ENCODE measurements at regions not wholly inside any gene's neighbourhood (a gene's known extent, or its start where the extent isn't known, plus 50 kb on each side); places are given as distances from the start of the nearest gene placed in this dataset.
"Not testable (repeated sequence)": the region's sequence is repeated elsewhere in the genome, so short reads cannot be mapped to it uniquely, and the experiment has no call there.

DNA sequence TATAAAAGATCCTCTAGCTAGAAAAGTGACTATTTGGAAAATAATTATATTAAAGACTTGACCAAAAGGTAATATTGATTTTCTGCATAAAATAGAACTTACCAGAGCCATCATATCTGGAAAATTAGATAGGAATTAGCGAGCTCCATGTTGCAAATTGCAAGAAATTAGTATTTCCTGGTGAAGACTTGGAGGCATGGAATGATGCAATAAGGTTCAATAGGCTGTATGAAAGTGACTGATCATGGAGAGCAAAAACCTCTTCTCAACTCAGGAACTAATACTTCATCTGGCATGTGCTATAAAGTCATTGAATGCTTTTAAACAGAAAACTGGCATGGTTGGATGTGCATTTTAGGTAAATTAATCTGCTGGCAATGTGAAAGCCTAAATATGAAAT lies 66.3 kb upstream of the UFM1 start:
- DNase-seq = no peak

DNA sequence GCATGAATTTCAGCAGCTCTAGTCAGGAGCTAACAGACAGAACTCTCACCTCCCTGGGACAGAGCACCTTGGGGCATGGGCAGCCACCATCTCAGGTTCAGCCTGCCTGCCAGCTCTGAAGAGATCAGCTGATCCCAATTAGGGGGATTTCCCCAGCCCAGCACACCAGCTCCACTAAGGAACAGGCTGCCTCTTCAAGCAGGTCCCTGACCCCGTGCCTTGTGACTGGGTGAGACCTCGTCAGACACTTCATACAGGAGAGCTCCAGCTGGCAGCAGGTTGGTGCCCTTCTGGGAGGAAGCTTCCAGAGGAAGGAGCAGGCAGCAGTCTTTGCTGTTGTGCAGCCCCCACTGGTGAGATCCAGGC lies 84.5 kb upstream of the UFM1 start:
- DNase-seq = no peak

DNA sequence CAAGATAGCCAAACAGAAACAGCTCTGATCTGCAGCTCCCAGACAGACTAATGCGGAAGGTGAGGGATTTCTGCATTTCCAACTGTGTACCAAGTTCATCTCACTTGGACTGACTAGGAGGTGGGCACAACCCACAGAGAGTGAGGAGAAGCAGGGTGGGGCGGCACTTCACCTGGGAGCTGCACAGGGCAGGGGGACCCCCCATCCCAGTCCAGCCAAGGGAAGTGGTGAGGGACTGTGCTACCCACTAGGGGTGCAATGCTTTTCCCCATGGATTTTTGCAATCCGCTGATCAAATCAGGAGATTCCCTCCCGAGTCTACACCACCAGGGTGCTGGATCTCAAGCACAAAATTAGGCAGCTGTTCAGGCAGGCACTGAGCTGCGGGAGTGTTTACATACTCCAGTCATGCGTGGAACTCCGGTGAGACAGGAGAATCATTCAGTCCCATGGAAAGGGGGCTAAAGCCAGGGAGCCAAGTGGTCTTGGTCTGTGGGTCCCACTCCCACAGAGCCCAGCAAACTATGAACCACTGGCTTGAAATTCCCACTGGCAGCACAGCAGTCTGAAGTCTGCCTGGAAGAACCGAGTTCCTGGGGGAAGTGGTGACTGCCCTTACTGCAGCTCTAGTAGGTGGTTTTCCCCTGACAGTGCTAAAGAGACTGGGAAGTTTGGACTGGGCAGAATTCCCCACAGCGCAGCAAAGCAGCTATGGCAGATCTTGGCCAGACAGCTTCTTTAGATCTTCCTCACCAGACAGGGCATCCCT lies 85.1 kb upstream of the UFM1 start:
- DNase-seq = no peak

DNA sequence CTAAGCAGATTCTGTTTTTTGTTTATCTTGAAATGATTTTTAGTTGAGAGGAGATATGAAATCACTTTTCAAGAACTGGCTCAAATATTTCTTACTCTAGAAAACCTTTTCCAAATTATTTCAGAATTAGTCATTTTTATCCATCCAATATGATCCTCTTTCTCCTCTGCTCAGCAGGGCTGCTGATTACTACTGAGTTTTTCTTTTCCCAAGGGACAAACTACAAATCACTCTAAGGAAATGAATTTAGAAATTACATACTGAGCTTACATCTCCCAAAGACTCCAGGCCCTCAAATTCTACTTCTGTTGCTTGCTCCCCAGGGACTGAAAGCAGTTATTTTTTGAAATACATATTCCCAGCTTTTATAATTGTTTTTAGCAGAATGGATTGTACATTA lies 87.4 kb upstream of the UFM1 start:
- DNase-seq = no peak

DNA sequence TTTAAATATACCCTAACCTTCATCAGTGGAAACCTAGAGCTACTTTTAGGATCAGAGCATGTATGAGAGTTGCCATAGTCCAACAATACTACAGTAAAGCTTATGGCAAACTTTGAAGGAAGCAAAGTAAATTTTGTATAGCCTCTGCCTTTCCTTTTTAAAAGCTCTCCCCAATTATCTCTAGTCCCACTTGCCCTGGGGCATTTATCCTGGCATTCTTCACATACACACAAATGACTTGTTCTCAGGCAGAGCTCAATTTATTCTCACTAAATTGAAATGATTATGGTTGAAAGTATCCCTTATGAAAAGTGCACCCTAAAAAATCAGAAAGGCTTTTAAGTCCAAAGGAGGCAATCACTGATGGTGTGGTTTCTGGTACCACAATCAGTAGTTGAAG lies 94.1 kb upstream of the UFM1 start:
- no peak for DNase-seq

DNA sequence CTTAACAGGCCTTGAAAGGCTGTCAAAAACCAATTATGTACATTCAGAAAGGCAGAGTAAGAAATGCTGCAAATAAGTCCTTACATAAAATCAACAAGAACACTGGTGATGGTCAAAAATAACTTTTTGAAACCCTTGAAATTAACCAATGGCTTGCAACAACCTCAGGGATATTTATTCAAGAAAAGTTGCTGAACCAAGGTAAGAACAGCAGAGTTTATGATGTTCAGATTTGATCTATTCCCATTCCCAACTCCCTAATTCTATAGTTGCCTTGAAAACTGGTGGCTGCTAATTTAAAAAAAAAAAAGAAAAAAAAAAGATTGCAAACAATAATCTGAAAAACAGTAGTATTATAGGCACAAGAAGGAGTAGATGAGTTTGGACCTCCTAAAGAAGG lies 109.8 kb upstream of the UFM1 start:
- no peak for DNase-seq

DNA sequence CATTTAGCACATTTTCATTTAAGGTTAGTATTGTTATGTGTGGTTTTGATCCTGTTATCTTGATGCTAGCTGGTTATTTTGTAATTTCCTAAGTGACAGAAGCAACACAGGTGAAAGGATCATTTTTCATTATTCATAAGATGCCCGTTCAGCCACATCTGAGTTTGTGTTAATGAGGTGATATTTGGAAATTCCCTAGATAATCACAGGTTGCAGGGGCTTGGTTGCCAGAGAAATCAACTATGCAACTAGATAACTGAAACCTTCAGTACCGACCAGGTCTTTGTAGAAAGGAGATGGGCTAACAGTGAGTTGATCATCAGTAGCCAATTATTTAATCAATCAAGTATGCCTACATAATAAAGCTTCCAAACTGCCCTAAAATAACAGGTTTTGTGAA lies 121.3 kb upstream of the UFM1 start:
- DNase-seq = no peak

DNA sequence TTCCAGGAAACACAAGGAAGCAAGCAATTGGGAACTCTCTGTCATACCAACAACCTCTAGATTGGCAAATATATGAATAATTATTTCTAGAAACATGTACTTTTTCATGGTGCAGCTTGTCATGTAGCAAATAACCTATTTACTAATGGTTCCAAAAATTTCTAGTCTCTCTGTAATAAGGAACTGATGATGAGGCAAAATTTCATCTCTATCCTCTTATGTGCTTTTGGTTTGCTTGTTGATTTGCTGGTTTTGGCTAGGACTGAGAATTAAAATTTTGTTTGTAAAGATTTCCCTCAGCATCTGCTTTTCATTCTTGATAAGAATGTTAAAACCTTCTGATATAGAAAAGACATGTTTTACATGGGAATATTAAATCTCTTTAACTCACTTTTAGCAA lies 123.2 kb upstream of the UFM1 start:
- DNase-seq = no peak

DNA sequence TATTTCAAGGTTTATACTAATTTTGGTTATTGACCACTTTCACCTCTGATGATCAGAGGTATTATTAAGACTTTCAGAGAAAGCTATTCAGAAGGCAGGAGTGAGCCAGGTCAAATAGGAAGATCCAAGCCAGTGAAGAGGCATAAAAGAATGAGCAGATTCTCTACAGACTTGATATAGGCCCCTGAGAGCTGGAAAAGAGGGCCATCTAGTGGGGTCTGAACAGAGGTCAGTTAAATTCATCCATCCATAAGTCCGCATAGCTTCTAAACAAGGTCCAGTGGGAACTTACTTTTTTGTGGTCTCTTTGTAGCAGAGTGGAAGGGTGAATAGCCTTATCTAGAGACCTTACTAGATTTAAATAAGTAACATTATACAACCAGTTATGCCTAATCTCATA lies 126.6 kb upstream of the UFM1 start:
- peak; percentile 0 for DNase-seq

DNA sequence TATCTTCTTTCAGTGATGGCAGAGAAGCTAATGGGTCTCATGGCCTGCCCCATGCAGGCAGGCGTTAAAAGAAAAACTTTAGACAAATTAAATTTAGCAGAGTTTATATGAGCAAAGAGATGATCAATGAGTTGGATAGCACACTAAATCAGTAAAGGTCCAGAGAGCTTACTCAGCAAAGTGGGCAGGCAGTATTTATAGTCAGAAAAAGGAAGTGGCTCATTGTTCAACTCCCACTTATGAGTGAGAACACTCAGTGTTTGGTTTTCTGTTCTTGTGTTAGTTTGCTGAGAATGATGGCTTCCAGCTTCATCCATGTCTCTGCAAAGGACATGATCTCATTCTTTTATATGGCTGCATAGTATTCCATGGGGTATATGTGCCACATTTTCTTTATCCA lies 128.5 kb upstream of the UFM1 start:
- not testable (repeated sequence) for DNase-seq

DNA sequence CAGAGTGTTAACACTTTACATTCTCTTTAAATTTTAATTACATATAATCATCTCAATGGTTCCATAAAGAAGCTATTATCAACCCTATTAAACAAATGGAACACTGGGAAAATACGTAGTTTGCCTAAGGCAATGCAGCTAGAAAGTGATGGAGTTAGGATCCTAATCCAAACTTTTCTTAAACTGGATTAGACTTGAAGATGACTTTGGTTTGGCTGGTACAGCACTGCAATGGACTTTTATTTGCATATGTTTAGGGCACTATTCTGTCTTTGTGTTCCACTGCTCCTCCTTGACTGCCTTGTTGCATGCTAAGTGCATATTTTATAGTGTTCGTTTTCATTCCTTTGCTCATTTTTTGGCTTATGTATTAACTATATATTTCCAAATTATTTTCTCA lies 133.5 kb upstream of the UFM1 start:
- DNase-seq = no peak

DNA sequence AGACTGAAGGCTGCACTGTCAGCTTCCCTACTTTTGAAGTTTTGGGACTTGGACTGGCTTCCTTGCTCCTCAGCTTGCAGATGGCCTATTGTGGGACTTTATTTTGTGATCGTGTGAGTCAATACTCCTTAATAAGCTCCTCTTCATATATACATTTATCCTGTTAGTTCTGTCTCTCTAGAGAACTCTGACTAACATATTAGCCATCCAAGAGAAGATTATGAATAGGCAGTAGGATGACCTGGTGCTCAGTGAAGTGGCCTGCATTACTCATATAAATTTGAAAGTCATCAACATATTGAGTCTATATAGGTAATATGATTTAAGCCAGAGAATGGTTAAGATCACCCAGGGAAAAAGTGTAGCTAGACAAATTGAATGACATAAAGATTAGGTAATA lies 136.3 kb upstream of the UFM1 start:
- DNase-seq = no peak

DNA sequence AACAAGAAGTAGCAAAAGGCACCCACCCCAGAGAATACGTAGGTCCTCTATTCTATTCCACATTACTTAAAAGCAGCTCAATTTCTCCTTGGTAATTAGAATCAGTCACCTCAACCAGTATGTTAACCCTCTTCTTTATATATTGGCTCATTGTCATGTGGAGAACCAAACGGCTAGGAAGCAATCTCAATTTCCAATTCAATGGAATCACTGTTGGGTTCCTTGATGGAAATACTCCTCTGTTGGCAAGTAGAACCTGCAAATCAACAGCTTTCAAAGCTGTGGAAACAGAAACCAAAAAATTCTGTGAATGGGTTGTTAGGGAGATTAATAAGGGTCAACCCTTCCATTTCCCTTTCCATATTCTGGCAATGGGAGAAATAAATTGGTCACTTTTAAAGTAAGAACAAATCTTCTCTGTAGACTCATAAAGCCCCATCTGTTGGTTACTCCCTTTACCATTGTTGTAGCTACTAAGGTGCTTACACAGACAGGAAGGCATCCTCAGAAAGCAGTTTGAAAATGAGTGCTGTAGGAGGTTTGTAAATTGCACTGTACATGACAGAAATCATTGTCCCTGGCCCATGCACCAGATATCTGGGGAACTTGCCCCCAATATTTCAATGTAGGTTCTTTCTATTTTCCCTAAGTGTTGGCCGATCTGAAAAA lies 138.6 kb upstream of the UFM1 start:
- DNase-seq = no peak

DNA sequence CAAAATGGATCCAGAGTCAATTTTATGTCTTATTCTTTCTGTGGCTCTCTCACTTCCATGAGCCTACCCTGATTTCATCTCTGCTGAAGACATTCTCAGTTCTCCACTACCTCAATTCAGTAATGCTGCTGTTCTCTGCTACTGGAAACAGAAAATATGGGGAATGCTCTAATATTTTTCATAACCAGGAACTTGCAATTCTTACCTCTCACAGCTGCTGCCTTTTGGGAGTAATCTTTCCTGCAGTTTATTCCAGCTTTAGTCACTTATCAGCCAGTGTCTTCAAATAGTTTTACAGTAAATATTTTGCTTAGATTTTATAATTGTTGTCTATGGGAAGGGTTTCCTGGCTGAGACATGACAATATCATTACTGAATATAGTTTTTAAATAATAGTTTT lies 145.1 kb upstream of the UFM1 start:
- DNase-seq = no peak

DNA sequence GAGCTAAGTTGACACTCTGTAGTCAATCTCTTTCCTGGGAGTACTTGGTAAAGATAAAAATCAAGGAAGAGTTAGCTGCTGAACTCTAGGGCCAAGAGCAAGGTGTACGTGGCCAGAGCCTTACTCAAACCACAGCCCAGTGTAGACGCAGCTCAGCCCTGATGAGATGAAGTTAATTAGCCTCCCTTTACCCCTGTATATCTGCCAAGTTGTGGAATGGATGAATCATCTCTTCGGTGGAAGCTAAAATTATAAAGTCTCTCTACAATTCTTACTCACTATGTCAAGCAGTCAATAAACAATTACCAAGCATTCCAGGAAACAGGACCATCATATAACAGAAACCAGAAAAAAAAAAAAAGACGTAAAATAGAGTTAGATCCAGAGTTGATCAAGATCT lies 146.9 kb upstream of the UFM1 start:
- DNase-seq = no peak

DNA sequence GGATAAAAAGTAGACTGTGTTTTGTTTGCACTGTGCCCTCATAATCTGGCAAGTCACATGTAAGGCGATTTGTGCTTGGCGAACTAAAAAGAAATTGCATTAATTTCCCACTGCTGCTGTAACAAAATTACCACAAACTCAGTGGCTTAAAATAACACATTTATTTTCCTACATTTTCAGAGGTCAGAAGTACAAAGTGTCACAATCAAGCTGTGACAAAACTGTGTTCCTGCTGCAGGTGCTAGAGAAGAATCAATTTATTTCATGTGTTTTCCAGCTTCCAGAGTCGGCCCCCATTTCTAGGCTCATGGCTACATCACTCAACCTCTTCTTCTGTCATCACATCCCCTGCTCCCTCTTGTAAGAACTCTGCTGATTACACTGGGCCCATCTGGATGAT lies 158.6 kb upstream of the UFM1 start:
- no peak for DNase-seq

DNA sequence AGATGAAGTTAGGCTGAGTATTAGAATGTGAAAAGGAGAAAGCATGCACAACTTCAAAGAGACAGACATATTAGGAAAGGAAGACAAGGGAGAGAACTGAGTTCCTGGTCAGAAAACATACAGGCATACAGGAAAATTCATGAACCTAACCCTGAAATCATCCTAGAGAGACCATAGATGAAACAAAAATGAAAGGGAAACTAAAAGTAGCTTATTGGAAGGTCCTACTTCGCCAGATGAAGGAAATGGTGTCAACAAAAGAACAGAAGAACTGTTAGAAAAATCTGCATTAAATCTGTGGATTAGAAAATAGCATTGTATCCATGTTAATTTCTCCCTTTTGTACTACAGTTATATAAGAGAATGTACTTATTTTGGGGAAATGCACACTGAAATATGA lies 169.0 kb upstream of the UFM1 start:
- DNase-seq = no peak

DNA sequence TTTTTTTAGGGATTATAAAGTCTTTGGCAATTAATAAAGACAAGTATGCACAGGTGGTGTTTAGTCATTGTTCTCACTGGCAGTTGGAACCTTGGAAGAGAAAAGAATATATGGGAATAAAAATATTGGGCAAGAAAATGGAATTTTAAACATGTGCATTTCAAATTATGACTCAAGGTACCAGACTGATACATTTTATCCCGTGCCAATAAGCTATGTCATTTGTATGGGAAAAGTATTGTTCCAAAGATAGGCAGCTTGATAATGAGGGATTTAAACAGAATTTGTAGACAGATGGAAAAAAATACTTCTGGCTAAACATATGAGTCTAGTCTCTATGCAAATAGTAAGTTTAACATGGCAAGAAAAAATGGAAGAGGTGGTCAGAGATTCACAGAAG lies 169.5 kb upstream of the UFM1 start:
- no peak for DNase-seq

DNA sequence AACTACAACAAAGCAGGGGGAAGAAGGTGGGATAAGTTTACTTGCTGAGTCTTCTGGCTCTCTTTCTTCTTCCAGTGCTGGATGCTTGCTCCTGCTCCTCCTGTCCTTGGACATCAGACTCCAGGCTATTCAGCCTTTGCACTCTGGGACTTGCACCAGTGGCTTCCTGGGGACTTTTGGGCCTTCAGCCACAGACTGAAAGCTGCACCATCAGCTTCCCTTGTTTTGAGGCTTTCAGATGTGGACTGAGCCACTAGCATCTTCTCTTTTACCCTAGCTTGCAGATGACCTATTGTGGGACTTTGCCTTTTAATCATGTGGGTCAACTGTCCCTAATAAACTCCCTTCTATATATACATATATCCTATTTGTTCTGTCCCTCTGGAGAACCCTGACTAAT lies 173.0 kb upstream of the UFM1 start:
- no peak for DNase-seq

DNA sequence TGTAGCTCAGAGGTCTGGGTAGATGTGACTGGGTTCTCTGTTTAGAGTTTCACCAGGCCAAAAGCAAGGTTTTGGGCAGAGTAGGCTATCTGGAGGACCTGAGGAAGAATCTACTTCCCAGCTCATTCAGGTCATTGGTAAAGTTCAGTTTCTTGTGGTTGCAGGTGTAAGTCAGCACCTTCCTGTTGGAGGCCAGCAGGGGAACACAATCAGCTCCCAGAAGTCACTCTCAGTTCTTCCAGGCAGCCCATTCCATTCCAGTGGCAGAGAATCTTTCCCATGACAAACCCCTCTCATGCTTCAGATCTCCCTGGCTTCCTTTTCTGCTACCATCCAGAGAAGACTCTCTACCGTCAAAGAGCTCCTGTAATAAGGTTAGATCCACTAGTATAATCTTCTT lies 176.2 kb upstream of the UFM1 start:
- no peak for DNase-seq

DNA sequence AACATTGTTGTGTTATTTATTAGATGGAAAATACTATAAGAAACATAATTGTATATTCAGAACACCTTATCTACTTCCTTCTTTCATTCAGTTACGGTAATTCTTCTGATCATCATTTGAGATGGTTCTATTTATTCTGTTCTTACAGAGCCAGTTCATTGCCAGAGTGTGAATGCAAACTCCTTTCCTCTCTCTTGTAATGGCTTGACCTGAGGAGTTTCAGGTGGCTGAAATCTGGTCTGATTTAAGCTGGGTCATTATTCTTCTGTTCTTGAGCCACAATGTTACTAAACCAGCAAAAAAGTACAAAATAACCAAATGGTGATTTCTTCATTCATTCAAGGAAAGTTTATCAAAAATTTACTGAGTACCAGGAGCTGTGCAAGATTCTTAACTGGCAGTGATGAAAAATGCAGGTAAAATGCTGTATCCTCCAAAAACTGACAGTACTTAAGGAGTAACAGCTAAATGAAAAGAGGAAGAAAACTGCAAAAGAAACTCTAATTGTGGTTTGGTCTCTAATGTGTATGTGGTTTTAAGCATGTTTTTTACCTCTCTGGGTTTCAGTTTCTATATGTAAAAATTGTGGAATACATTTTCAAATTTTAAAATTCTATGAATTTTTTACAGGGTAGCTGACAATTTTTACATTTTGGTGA lies 182.4 kb upstream of the UFM1 start:
- no peak for DNase-seq

DNA sequence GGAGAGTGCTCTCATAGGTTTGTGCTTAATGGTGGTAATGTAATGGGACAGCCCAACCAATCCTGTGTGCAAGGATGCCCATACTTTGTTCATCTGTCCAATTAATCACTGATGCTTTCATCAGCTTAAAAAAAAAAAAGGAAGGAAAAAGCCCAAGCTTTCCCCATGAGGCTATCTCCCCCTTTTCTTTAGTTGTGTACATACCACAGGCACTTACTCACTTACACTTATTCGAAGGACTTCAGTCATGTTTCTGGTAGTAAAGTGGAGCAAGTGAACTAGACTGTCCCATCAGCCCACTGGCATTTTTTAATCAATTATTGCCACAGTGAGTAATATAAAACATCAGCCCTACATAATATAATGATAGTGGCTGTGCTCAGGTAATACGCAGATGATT lies 183.5 kb upstream of the UFM1 start:
- DNase-seq = no peak

DNA sequence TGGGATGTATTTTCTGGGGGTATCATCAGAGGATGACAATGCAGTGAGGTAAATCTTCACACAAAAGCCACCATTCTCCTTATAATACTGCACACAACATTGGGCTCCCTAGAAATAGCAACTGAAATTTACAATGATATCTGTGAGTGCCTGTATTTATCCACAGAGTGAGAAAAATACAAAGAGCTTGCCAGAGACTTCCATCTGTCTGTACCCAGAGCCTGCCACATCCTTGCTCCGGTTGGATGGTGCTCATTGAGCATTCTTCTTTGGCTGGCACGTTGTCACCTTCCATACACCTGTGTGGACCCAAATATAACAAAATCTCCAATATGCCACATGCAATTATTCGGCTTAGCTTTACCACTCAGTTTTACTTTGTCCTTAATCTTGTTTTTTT lies 189.5 kb upstream of the UFM1 start:
- DNase-seq = no peak

DNA sequence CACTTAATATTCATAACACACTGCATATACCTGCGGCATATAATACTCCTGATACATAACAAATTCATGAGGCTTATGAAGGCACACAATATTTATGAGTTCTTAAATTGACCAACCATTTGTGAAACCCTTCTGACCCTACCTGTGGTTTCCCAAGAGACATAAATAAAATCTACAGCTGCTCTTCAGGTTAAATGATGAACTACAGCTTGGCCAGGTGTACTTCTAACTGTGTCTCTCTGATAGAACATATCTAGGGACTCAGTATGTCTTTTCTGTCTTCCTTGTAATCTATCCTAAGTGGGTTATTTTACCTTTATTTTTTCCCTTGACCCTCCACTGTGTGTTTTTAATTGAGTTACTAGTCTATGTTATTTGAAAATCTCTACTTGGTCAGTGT lies 189.9 kb upstream of the UFM1 start:
- no peak for DNase-seq

DNA sequence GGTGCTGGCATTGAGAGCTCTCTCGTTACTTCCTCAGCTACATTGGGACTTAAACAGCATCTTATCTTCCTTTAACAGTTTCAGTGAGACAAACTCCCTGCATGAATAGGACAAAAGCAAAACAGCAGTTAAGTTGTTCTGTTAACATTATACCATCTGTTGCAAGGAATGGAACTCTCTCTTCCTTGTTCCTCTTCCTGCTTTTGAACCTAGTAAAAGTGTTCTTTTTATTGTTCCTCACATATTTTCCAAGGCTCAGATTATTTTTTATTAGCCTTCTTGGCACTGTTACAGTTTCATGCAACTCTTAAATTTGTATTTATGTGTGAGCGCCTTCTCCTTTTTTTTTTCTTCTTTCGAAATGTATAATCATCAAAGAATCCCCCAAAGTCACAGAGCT lies 202.6 kb upstream of the UFM1 start:
- DNase-seq = no peak
